Activated CD8-positive, alpha-beta T cell treated with anti-CD3 and anti-CD28 coated beads for 36 hours (primary cell): ENCODE measurements at regions not wholly inside any gene's neighbourhood (a gene's known extent, or its start where the extent isn't known, plus 50 kb on each side); places are given as distances from the start of the nearest gene placed in this dataset.

Experiments used
- ATAC-seq: fragments of 200-7000 bp; cut with Tn5 transposase; one replicate; pipeline ENCODE4 v1.10.0; 2021; ENCODE audit warnings: mild to moderate bottlenecking, moderate library complexity
- CTCF ChIA-PET: fragments of 350-600 bp; sonication (Branson Sonifier 250); formaldehyde crosslinking; loops from one replicate; lab custom pipeline; 2021; ENCODE audit warnings: antibody characterized with exemption; lab: Charles Lee
- POLR2A ChIA-PET: fragments of 350-600 bp; sonication (Branson Sonifier 250); formaldehyde crosslinking; loops from one replicate; lab custom pipeline; 2021; ENCODE audit warnings: antibody characterized with exemption; lab: Charles Lee
- DNase-seq: peaks from one replicate; pipeline ENCODE4 v3.0.0-alpha.2; 2020
- H3K27ac Mint-ChIP-seq: one replicate; pipeline ENCODE4 v1.8.0; 2021; ENCODE audit warnings: mild to moderate bottlenecking, mixed read lengths
- H3K27me3 Mint-ChIP-seq: one replicate; pipeline ENCODE4 v1.8.0; 2021; ENCODE audit warnings: mixed read lengths
- H3K36me3 Mint-ChIP-seq: one replicate; pipeline ENCODE4 v1.8.0; 2021; ENCODE audit warnings: low read depth, mixed read lengths
- H3K4me1 Mint-ChIP-seq: one replicate; pipeline ENCODE4 v1.8.0; 2021; ENCODE audit warnings: low read depth, mixed read lengths
- H3K4me3 Mint-ChIP-seq: one replicate; pipeline ENCODE4 v1.8.0; 2021; ENCODE audit warnings: mild to moderate bottlenecking, moderate library complexity, mixed read lengths
- H3K9me3 Mint-ChIP-seq: one replicate; pipeline ENCODE4 v1.8.0; 2021; ENCODE audit warnings: mixed read lengths
- intact Hi-C: fragments of 100-400 bp; cut with micrococcal nuclease; formaldehyde crosslinking; loops from one replicate; pipeline ENCODE4 v1.10.0; 2022
- TF ChIP-seq, protein P1 (sequence below): fragments of 200-600 bp; IDR thresholded peaks from one replicate; pipeline ENCODE4 v1.8.0; 2022; ENCODE audit warnings: antibody characterized with exemption, mild to moderate bottlenecking

GRCh38 chr9:12968093-12968492 lies 193.3 kb downstream of the LURAP1L start:
- Mint-ChIP-seq H3K36me3 (no peaks in the 10 kb centered on the region), H3K4me3 (no peak overlapping the region), H3K4me1 (no peaks in the 10 kb centered on the region), H3K27me3 (no peaks in the 10 kb centered on the region), H3K27ac (no peak overlapping the region), H3K9me3 (no peaks in the 10 kb centered on the region)
- TF ChIP-seq, protein P1, sequence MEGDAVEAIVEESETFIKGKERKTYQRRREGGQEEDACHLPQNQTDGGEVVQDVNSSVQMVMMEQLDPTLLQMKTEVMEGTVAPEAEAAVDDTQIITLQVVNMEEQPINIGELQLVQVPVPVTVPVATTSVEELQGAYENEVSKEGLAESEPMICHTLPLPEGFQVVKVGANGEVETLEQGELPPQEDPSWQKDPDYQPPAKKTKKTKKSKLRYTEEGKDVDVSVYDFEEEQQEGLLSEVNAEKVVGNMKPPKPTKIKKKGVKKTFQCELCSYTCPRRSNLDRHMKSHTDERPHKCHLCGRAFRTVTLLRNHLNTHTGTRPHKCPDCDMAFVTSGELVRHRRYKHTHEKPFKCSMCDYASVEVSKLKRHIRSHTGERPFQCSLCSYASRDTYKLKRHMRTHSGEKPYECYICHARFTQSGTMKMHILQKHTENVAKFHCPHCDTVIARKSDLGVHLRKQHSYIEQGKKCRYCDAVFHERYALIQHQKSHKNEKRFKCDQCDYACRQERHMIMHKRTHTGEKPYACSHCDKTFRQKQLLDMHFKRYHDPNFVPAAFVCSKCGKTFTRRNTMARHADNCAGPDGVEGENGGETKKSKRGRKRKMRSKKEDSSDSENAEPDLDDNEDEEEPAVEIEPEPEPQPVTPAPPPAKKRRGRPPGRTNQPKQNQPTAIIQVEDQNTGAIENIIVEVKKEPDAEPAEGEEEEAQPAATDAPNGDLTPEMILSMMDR: no peak
- ChIA-PET POLR2A (no interaction called here), CTCF (no interaction called here)
- DNase-seq (no peak), ATAC-seq (no peak)
- intact Hi-C loops: no loop called here

GRCh38 chr9:12972608-12973589 lies 198.1 kb downstream of the LURAP1L start:
- no peak overlapping the region for H3K27ac Mint-ChIP-seq

GRCh38 chr9:12973710-12974109 lies 198.9 kb downstream of the LURAP1L start:
- CTCF ChIA-PET: no interaction called here
- no peak overlapping the region for H3K4me3 Mint-ChIP-seq

More at GRCh38 chr9:12972608-12973589, 198.1 kb downstream of the LURAP1L start:
- POLR2A ChIA-PET: no interaction called here
- DNase-seq (no peak), ATAC-seq (no peak)
- intact Hi-C loops: no loop called here
- Mint-ChIP-seq H3K36me3 (no peaks in the 10 kb centered on the region), H3K9me3 (peaks cover 3% of the 10 kb centered on the region), H3K27me3 (no peaks in the 10 kb centered on the region), H3K4me1 (no peaks in the 10 kb centered on the region), H3K4me3 (no peak overlapping the region)
- CTCF ChIA-PET: no interaction called here
- TF ChIP-seq, protein P1: no peak

GRCh38 chr9:12974671-12975070 lies 199.9 kb downstream of the LURAP1L start:
- POLR2A ChIA-PET: no interaction called here
- TF ChIP-seq, protein P1: no peak
- DNase-seq: no peak
- Mint-ChIP-seq H3K27me3 (no peaks in the 10 kb centered on the region), H3K9me3 (peaks cover 5% of the 10 kb centered on the region), H3K36me3 (no peaks in the 10 kb centered on the region), H3K4me3 (no peak overlapping the region), H3K4me1 (no peaks in the 10 kb centered on the region), H3K27ac (no peak overlapping the region)
- CTCF ChIA-PET: no interaction called here
- intact Hi-C loops: no loop called here
- ATAC-seq: no peak

More at GRCh38 chr9:12973710-12974109, 198.9 kb downstream of the LURAP1L start:
- Mint-ChIP-seq H3K36me3 (no peaks in the 10 kb centered on the region), H3K27me3 (no peaks in the 10 kb centered on the region), H3K9me3 (peaks cover 5% of the 10 kb centered on the region), H3K4me1 (no peaks in the 10 kb centered on the region), H3K27ac (no peak overlapping the region)
- intact Hi-C loops: no loop called here
- TF ChIP-seq, protein P1: no peak
- ATAC-seq: no peak
- POLR2A ChIA-PET: no interaction called here
- DNase-seq: no peak

- H3K36me3 Mint-ChIP-seq: no peaks in the 10 kb centered on the region
- no peak overlapping the region for H3K27ac Mint-ChIP-seq
- TF ChIP-seq, protein P1: no peak
- peaks cover 5% of the 10 kb centered on the region for H3K9me3 Mint-ChIP-seq
- ATAC-seq: no peak
- POLR2A ChIA-PET: no interaction called here
- CTCF ChIA-PET: no interaction called here
- H3K4me3 Mint-ChIP-seq: no peak overlapping the region
- no peaks in the 10 kb centered on the region for H3K4me1 Mint-ChIP-seq
- H3K27me3 Mint-ChIP-seq: no peaks in the 10 kb centered on the region
- intact Hi-C loops: no loop called here
- no peak for DNase-seq
These were observed 200.7 kb downstream of the LURAP1L start for GRCh38 chr9:12975496-12975895.
